ENCODE measurements at regions not wholly inside any gene's neighbourhood (a gene's known extent, or its start where the extent isn't known, plus 50 kb on each side); places are given as distances from the start of the nearest gene placed in this dataset.
"Not testable (repeated sequence)": the region's sequence is repeated elsewhere in the genome, so short reads cannot be mapped to it uniquely, and the experiment has no call there.

GRCh38 chr16:7233975-7234374 lies 98.7 kb upstream of the RBFOX1 start:
- no peak overlapping the region for H3K9ac ChIP-seq (ENCODE audit: low read depth in 1 of 3, low read length in 3 of 3)
- H3K9me3 ChIP-seq (ENCODE audit: control insufficient read depth in 3 of 3, low read length in 3 of 3): no peaks in the 10 kb centered on the region
- H3K4me1 ChIP-seq (ENCODE audit: control insufficient read depth in 3 of 3, insufficient read depth in 3 of 3, low read length in 3 of 3): no peaks in the 10 kb centered on the region
- no peak overlapping the region for H3K4me3 ChIP-seq (ENCODE audit: low read length in 3 of 3)
- H3K27ac ChIP-seq (ENCODE audit: low read depth, low read length): no peak overlapping the region
- H3K27me3 ChIP-seq (ENCODE audit: control insufficient read depth in 3 of 3, insufficient read depth in 3 of 3, low read length in 3 of 3): no peaks in the 10 kb centered on the region
- no peaks in the 10 kb centered on the region for H3K36me3 ChIP-seq (ENCODE audit: control insufficient read depth in 3 of 3, insufficient read depth in 3 of 3, low read length in 3 of 3)

DNA sequence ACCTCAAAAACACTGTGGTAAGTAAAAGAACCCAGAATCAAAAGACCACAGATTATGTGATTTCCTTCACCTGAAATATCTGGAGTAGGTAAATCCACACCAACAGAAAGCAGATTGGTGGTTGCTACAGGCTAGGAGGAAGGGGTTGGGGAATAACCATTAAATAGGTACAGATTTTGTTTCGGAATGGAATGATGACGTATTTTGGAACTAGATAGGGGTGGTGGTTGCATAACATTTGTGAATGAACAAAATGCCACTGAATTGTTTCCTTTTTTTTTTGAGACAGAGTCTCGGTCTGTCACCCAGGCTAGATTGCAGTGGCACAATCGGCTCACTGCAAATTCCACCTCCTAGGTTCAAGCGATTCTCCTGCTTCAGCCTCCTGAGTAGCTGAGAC lies 100.9 kb upstream of the RBFOX1 start:
- H3K4me3 ChIP-seq (ENCODE audit: low read length in 3 of 3): no peak overlapping the region
- H3K36me3 ChIP-seq (ENCODE audit: control insufficient read depth in 3 of 3, insufficient read depth in 3 of 3, low read length in 3 of 3): no peaks in the 10 kb centered on the region
- no peaks in the 10 kb centered on the region for H3K9me3 ChIP-seq (ENCODE audit: control insufficient read depth in 3 of 3, low read length in 3 of 3)
- H3K4me1 ChIP-seq (ENCODE audit: control insufficient read depth in 3 of 3, insufficient read depth in 3 of 3, low read length in 3 of 3): no peaks in the 10 kb centered on the region
- H3K27ac ChIP-seq (ENCODE audit: low read depth, low read length): no peak overlapping the region
- no peak overlapping the region for H3K9ac ChIP-seq (ENCODE audit: low read depth in 1 of 3, low read length in 3 of 3)
- H3K27me3 ChIP-seq (ENCODE audit: control insufficient read depth in 3 of 3, insufficient read depth in 3 of 3, low read length in 3 of 3): peaks cover 0 to 6% (median 4%) of the 10 kb centered on the region in 3 donors

GRCh38 chr16:7229433-7230218 lies 103.0 kb upstream of the RBFOX1 start:
- not testable (repeated sequence) for H3K4me1 ChIP-seq (ENCODE audit: control insufficient read depth in 3 of 3, insufficient read depth in 3 of 3, low read length in 3 of 3); H3K4me3 ChIP-seq (ENCODE audit: low read length in 3 of 3); H3K27ac ChIP-seq (ENCODE audit: low read depth, low read length); H3K9me3 ChIP-seq (ENCODE audit: control insufficient read depth in 3 of 3, low read length in 3 of 3); H3K36me3 ChIP-seq (ENCODE audit: control insufficient read depth in 3 of 3, insufficient read depth in 3 of 3, low read length in 3 of 3); H3K27me3 ChIP-seq (ENCODE audit: control insufficient read depth in 3 of 3, insufficient read depth in 3 of 3, low read length in 3 of 3); H3K9ac ChIP-seq (ENCODE audit: low read depth in 1 of 3, low read length in 3 of 3)

- no peaks in the 10 kb centered on the region for H3K4me1 ChIP-seq (ENCODE audit: control insufficient read depth in 3 of 3, insufficient read depth in 3 of 3, low read length in 3 of 3)
- no peak overlapping the region for H3K27ac ChIP-seq (ENCODE audit: low read depth, low read length)
- no peaks in the 10 kb centered on the region for H3K9me3 ChIP-seq (ENCODE audit: control insufficient read depth in 3 of 3, low read length in 3 of 3)
Measured at GRCh38 chr16:7227229-7227721, 105.4 kb upstream of the RBFOX1 start.

DNA sequence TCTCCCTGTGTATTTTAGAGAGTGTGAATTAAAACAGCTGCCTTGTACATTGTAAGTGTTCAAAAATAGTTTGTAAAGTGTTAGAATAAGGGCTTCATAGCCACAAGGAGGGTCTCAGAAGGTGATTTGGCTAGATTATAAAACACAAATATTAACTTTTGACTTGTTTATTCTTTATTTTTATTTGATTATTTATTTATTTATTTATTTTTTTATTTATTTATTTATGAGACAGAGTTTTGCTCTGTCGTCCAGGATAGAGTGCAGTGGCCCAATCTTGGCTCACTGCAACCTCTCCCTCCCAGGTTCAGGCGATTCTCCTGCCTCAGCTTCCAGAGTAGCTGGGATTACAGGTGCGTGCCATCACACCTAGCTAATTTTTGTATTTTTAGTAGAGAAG lies 111.5 kb upstream of the RBFOX1 start:
- no peaks in the 10 kb centered on the region for H3K9me3 ChIP-seq (ENCODE audit: control insufficient read depth in 3 of 3, low read length in 3 of 3)

More at GRCh38 chr16:7227229-7227721, 105.4 kb upstream of the RBFOX1 start:
- Histone ChIP-seq H3K36me3 (ENCODE audit: control insufficient read depth in 3 of 3, insufficient read depth in 3 of 3, low read length in 3 of 3) (no peaks in the 10 kb centered on the region), H3K4me3 (ENCODE audit: low read length in 3 of 3) (no peak overlapping the region), H3K9ac (ENCODE audit: low read depth in 1 of 3, low read length in 3 of 3) (no peak overlapping the region), H3K27me3 (ENCODE audit: control insufficient read depth in 3 of 3, insufficient read depth in 3 of 3, low read length in 3 of 3) (peaks cover 0 to 6% (median 4%) of the 10 kb centered on the region in 3 donors)

DNA sequence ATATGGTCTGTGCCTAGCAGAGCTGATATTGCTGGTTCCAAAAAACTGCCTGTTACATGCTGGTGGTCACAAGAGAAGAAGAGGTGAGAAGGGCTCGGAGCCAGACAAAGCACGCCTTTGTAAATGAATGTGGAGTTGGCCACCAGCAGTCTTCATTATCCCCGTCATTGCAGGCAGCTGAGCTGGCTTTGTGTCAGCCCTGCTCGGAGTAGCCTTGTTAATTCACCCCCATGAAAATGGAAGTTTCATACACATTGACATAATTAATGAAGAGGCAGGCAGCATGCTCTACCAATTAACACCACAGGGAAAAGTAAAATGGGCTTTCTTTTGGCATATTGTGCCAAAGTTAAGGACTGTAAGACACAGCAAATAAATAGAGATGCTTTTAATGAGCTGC lies 113.7 kb upstream of the RBFOX1 start:
- no peaks in the 10 kb centered on the region for H3K9me3 ChIP-seq (ENCODE audit: control insufficient read depth in 3 of 3, low read length in 3 of 3)
- peaks cover 0 to 8% (median 4%) of the 10 kb centered on the region in 3 donors for H3K27me3 ChIP-seq (ENCODE audit: control insufficient read depth in 3 of 3, insufficient read depth in 3 of 3, low read length in 3 of 3)
- H3K9ac ChIP-seq (ENCODE audit: low read depth in 1 of 3, low read length in 3 of 3): no peak overlapping the region
- no peak overlapping the region for H3K4me3 ChIP-seq (ENCODE audit: low read length in 3 of 3)
- no peaks in the 10 kb centered on the region for H3K4me1 ChIP-seq (ENCODE audit: control insufficient read depth in 3 of 3, insufficient read depth in 3 of 3, low read length in 3 of 3)
- H3K27ac ChIP-seq (ENCODE audit: low read depth, low read length): no peak overlapping the region
- no peaks in the 10 kb centered on the region for H3K36me3 ChIP-seq (ENCODE audit: control insufficient read depth in 3 of 3, insufficient read depth in 3 of 3, low read length in 3 of 3)

More for the DNA sequence above, 111.5 kb upstream of the RBFOX1 start:
- no peaks in the 10 kb centered on the region for H3K4me1 ChIP-seq (ENCODE audit: control insufficient read depth in 3 of 3, insufficient read depth in 3 of 3, low read length in 3 of 3)
- no peak overlapping the region for H3K27ac ChIP-seq (ENCODE audit: low read depth, low read length)
- no peak overlapping the region for H3K4me3 ChIP-seq (ENCODE audit: low read length in 3 of 3)
- no peaks in the 10 kb centered on the region for H3K36me3 ChIP-seq (ENCODE audit: control insufficient read depth in 3 of 3, insufficient read depth in 3 of 3, low read length in 3 of 3)
- no peak overlapping the region for H3K9ac ChIP-seq (ENCODE audit: low read depth in 1 of 3, low read length in 3 of 3)
- peaks cover 0 to 8% (median 4%) of the 10 kb centered on the region in 3 donors for H3K27me3 ChIP-seq (ENCODE audit: control insufficient read depth in 3 of 3, insufficient read depth in 3 of 3, low read length in 3 of 3)

DNA sequence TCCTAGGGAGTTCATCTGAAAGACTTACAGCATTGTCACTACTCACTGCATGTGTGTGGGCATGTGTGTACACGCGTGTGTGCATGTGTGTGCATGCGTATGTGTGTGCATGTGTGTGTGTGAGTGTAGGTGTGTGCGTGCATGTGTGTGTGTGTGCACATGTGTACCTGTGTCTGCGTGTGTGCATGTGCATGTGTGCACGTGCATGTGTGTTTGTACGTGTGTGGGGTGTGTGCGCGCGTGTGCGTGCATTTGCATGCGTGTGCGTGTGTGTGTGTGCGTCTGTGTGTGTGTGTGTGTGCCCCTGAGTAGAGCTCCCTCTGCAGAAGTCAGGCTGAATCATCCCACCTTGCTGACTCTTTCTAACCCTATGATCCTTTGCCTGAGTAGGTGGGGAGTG lies 114.8 kb upstream of the RBFOX1 start:
- Histone ChIP-seq H3K36me3 (ENCODE audit: control insufficient read depth in 3 of 3, insufficient read depth in 3 of 3, low read length in 3 of 3) (no peaks in the 10 kb centered on the region), H3K9me3 (ENCODE audit: control insufficient read depth in 3 of 3, low read length in 3 of 3) (no peaks in the 10 kb centered on the region), H3K27ac (ENCODE audit: low read depth, low read length) (no peak overlapping the region), H3K27me3 (ENCODE audit: control insufficient read depth in 3 of 3, insufficient read depth in 3 of 3, low read length in 3 of 3) (peaks cover 0 to 8% (median 4%) of the 10 kb centered on the region in 3 donors), H3K4me1 (ENCODE audit: control insufficient read depth in 3 of 3, insufficient read depth in 3 of 3, low read length in 3 of 3) (no peaks in the 10 kb centered on the region), H3K9ac (ENCODE audit: low read depth in 1 of 3, low read length in 3 of 3) (no peak overlapping the region), H3K4me3 (ENCODE audit: low read length in 3 of 3) (no peak overlapping the region)

- Histone ChIP-seq H3K4me3 (ENCODE audit: low read length in 3 of 3) (no peak overlapping the region), H3K9me3 (ENCODE audit: control insufficient read depth in 3 of 3, low read length in 3 of 3) (no peaks in the 10 kb centered on the region)
Measured at GRCh38 chr16:7216719-7217118, 115.9 kb upstream of the RBFOX1 start.

DNA sequence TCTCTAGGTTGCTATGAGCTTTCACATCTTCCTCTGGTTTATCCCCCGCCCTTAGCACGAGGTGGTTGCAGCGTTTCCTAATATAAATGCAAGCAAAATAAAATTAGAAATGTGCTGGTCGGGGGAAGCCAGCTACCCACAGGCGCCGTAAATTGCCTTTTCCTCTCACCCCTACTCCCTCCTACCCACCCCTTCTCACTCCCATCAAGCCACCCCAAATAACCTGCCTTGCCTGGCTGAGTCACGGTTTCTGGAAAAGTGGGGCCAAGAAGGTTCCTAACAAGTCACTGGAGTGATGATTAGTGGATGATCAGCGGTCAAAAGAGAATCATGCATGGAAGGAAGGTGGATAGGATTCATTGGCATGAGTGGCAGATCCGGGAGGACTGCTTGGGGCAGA lies 120.9 kb upstream of the RBFOX1 start:
- Histone ChIP-seq H3K4me1 (ENCODE audit: control insufficient read depth in 3 of 3, insufficient read depth in 3 of 3, low read length in 3 of 3) (no peaks in the 10 kb centered on the region), H3K27me3 (ENCODE audit: control insufficient read depth in 3 of 3, insufficient read depth in 3 of 3, low read length in 3 of 3) (no peaks in the 10 kb centered on the region), H3K9ac (ENCODE audit: low read depth in 1 of 3, low read length in 3 of 3) (no peak overlapping the region), H3K9me3 (ENCODE audit: control insufficient read depth in 3 of 3, low read length in 3 of 3) (no peaks in the 10 kb centered on the region), H3K36me3 (ENCODE audit: control insufficient read depth in 3 of 3, insufficient read depth in 3 of 3, low read length in 3 of 3) (no peaks in the 10 kb centered on the region), H3K4me3 (ENCODE audit: low read length in 3 of 3) (no peak overlapping the region), H3K27ac (ENCODE audit: low read depth, low read length) (no peak overlapping the region)

More at GRCh38 chr16:7216719-7217118, 115.9 kb upstream of the RBFOX1 start:
- no peaks in the 10 kb centered on the region for H3K36me3 ChIP-seq (ENCODE audit: control insufficient read depth in 3 of 3, insufficient read depth in 3 of 3, low read length in 3 of 3)
- H3K27ac ChIP-seq (ENCODE audit: low read depth, low read length): no peak overlapping the region
- H3K9ac ChIP-seq (ENCODE audit: low read depth in 1 of 3, low read length in 3 of 3): no peak overlapping the region
- H3K4me1 ChIP-seq (ENCODE audit: control insufficient read depth in 3 of 3, insufficient read depth in 3 of 3, low read length in 3 of 3): no peaks in the 10 kb centered on the region
- peaks cover 0 to 8% (median 4%) of the 10 kb centered on the region in 3 donors for H3K27me3 ChIP-seq (ENCODE audit: control insufficient read depth in 3 of 3, insufficient read depth in 3 of 3, low read length in 3 of 3)

DNA sequence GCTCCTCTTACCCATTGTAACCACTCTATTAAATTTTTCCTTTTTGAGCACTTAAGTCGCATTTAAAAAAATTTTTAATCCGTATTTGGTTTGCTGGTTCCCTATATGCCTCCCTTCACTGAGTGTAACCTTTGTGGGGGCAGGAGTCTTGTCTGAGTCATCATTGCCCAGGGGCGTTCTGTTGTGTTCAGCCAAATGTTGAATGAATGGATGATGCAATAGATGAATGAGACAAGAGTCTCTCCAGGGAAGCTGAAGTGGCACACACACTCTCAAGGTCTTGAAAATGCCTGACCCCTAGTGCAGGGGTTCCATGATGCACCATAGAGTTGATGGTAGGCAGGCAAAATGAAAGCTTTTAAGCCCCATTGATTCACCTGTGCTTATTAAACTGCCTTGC lies 123.0 kb upstream of the RBFOX1 start:
- H3K27ac ChIP-seq (ENCODE audit: low read depth, low read length): no peak overlapping the region
- H3K4me1 ChIP-seq (ENCODE audit: control insufficient read depth in 3 of 3, insufficient read depth in 3 of 3, low read length in 3 of 3): no peaks in the 10 kb centered on the region
- no peaks in the 10 kb centered on the region for H3K9me3 ChIP-seq (ENCODE audit: control insufficient read depth in 3 of 3, low read length in 3 of 3)
- no peak overlapping the region for H3K4me3 ChIP-seq (ENCODE audit: low read length in 3 of 3)
- no peaks in the 10 kb centered on the region for H3K36me3 ChIP-seq (ENCODE audit: control insufficient read depth in 3 of 3, insufficient read depth in 3 of 3, low read length in 3 of 3)
- H3K27me3 ChIP-seq (ENCODE audit: control insufficient read depth in 3 of 3, insufficient read depth in 3 of 3, low read length in 3 of 3): no peaks in the 10 kb centered on the region
- no peak overlapping the region for H3K9ac ChIP-seq (ENCODE audit: low read depth in 1 of 3, low read length in 3 of 3)
